Tibial nerve (tissue), 4 donors: ENCODE measurements at regions not wholly inside any gene's neighbourhood (a gene's known extent, or its start where the extent isn't known, plus 50 kb on each side); places are given as distances from the start of the nearest gene placed in this dataset.

Experiments
- DNase-seq, 2 donors: peaks; one replicate each; pipeline ENCODE4 v3.0.0-alpha.2; 2019; ENCODE audit warnings: low spot score in 2 of 2
- H3K27ac ChIP-seq, 4 donors: fragments of 200-600 bp; sonication (generic) in 3 of 4; one replicate each; pipeline ENCODE4 v1.5.1; 2017 to 2019; ENCODE audit warnings: mild to moderate bottlenecking in 1 of 4
- H3K27me3 ChIP-seq, 2 donors: fragments of 200-600 bp; sonication (generic) in 1 of 2; one replicate each; pipeline versions ENCODE4 v1.5.1 to v1.6.0; 2017 to 2019
- H3K36me3 ChIP-seq, 3 donors: fragments of 200-600 bp; sonication (generic); one replicate each; pipeline ENCODE4 v1.5.1; 2018 to 2019
- H3K4me1 ChIP-seq, 4 donors: fragments of 200-600 bp; sonication (generic) in 3 of 4; one replicate each; pipeline ENCODE4 v1.5.1; 2017 to 2019
- H3K4me3 ChIP-seq, 4 donors: fragments of 200-600 bp; sonication (generic) in 3 of 4; one replicate each; pipeline ENCODE4 v1.5.1; 2017 to 2019; ENCODE audit warnings: mild to moderate bottlenecking in 1 of 4, moderate library complexity in 1 of 4
- H3K9me3 ChIP-seq, 4 donors: fragments of 200-600 bp; sonication (generic) in 3 of 4; one replicate each; pipeline ENCODE4 v1.5.1; 2017 to 2019
- CTCF ChIP-seq, 5 experiments: fragments of 200-600 bp in 3 of 5; fragments of 450-650 bp in 2 of 5; sonication (generic) in 3 of 5; IDR thresholded peaks; one replicate each; pipeline ENCODE4 v1.5.1; 2016 to 2019; ENCODE audit warnings: antibody characterized with exemption in 5 of 5, mild to moderate bottlenecking in 3 of 5, moderate library complexity in 2 of 5
- EP300 ChIP-seq, 2 donors: sonication (generic); formaldehyde crosslinking; IDR thresholded peaks; one replicate each; pipeline ENCODE4 v1.6.1; 2017; ENCODE audit warnings: antibody characterized with exemption in 2 of 2, mild to moderate bottlenecking in 1 of 2
- POLR2A ChIP-seq, 2 donors: fragments of 450-650 bp; IDR thresholded peaks; one replicate each; pipeline ENCODE4 v1.6.1; 2017; ENCODE audit warnings: antibody characterized with exemption in 2 of 2, mild to moderate bottlenecking in 2 of 2, moderate library complexity in 2 of 2
- WGBS, 2 donors: methylation state at CpG; one replicate each; pipeline ENCODE4 v1.1.5; 2018; 5-methylcytosine and 5-hydroxymethylcytosine counted together

GRCh38 chr3:18199757-18200156, 225.4 kb downstream of the SATB1 start:
- no peaks in the 10 kb centered on the region for H3K36me3 ChIP-seq
- H3K27ac ChIP-seq: no peak overlapping the region
- no peaks in the 10 kb centered on the region for H3K4me1 ChIP-seq
- no peaks in the 10 kb centered on the region for H3K27me3 ChIP-seq
- peaks cover 0 to 18% (median 8%) of the 10 kb centered on the region in 4 donors for H3K9me3 ChIP-seq
- no peak for DNase-seq
- H3K4me3 ChIP-seq: no peak overlapping the region
- TF ChIP-seq EP300 (IDR thresholded peaks at IDR 0.05) (no peak), POLR2A (IDR thresholded peaks at IDR 0.05) (no peak), CTCF (IDR thresholded peaks at IDR 0.05) (no peak)

- Histone ChIP-seq H3K27me3 (no peaks in the 10 kb centered on the region), H3K27ac (no peak overlapping the region), H3K36me3 (no peaks in the 10 kb centered on the region), H3K4me3 (no peak overlapping the region), H3K9me3 (peaks cover 0 to 18% (median 8%) of the 10 kb centered on the region in 4 donors), H3K4me1 (no peaks in the 10 kb centered on the region)
- no peak for TF ChIP-seq EP300 (IDR thresholded peaks at IDR 0.05)
- TF ChIP-seq CTCF (IDR thresholded peaks at IDR 0.05): no peak
- TF ChIP-seq POLR2A (IDR thresholded peaks at IDR 0.05): no peak
- DNase-seq: no peak
Observed at GRCh38 chr3:18195836-18196235, 229.3 kb downstream of the SATB1 start.

- no peak overlapping the region for H3K27ac ChIP-seq
- no peaks in the 10 kb centered on the region for H3K4me1 ChIP-seq
- DNase-seq: no peak
- H3K9me3 ChIP-seq: peaks cover 0 to 18% (median 8%) of the 10 kb centered on the region in 4 donors
- no peaks in the 10 kb centered on the region for H3K36me3 ChIP-seq
- WGBS, 2 donors: 80 to 86% methylated on average over 4 of the region's 4 CpGs
- H3K4me3 ChIP-seq: no peak overlapping the region
- H3K27me3 ChIP-seq: no peaks in the 10 kb centered on the region
- TF ChIP-seq CTCF (IDR thresholded peaks at IDR 0.05) (no peak), EP300 (IDR thresholded peaks at IDR 0.05) (no peak), POLR2A (IDR thresholded peaks at IDR 0.05) (no peak)
Observed at GRCh38 chr3:18194431-18194830, 230.7 kb downstream of the SATB1 start.

DNA sequence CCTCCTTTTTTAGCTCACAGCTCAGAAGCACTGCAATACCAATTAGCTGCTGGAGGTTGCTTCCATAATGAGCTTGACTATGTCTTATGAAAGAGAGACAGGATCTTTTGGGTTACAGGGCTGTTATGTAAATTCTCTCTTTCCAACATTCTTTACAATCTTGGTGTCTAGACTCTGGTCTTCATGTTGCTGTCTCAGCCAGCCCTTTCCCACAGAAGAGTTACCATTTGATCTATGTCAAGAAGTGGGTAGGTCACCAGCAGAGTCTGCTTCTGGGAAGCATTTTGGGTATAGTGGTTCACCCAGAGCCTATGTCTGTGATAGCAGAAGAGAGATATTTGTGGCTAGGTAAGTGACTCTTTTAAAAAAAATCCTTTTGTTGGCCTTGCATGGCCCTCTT, 234.5 kb downstream of the SATB1 start:
- no peak overlapping the region for H3K4me3 ChIP-seq
- no peak for TF ChIP-seq CTCF (IDR thresholded peaks at IDR 0.05)
- no peak for TF ChIP-seq EP300 (IDR thresholded peaks at IDR 0.05)
- no peak for TF ChIP-seq POLR2A (IDR thresholded peaks at IDR 0.05)
- DNase-seq: no peak
- H3K4me1 ChIP-seq: no peaks in the 10 kb centered on the region
- H3K9me3 ChIP-seq: no peaks in the 10 kb centered on the region
- H3K27ac ChIP-seq: no peak overlapping the region
- H3K36me3 ChIP-seq: no peaks in the 10 kb centered on the region
- H3K27me3 ChIP-seq: no peaks in the 10 kb centered on the region

- Histone ChIP-seq H3K27me3 (no peaks in the 10 kb centered on the region), H3K27ac (no peak overlapping the region), H3K9me3 (no peaks in the 10 kb centered on the region), H3K4me3 (no peak overlapping the region), H3K36me3 (no peaks in the 10 kb centered on the region), H3K4me1 (no peaks in the 10 kb centered on the region)
- WGBS, 2 donors: 65 to 72% methylated on average over 9 of the region's 9 CpGs
- DNase-seq: no peak
- TF ChIP-seq EP300 (IDR thresholded peaks at IDR 0.05): no peak
- TF ChIP-seq CTCF (IDR thresholded peaks at IDR 0.05): no peak
- no peak for TF ChIP-seq POLR2A (IDR thresholded peaks at IDR 0.05)
Observed at GRCh38 chr3:18189282-18190050, 235.7 kb downstream of the SATB1 start.
